ENCODE measurements at regions not wholly inside any gene's neighbourhood (a gene's known extent, or its start where the extent isn't known, plus 50 kb on each side); places are given as distances from the start of the nearest gene placed in this dataset.

DNA sequence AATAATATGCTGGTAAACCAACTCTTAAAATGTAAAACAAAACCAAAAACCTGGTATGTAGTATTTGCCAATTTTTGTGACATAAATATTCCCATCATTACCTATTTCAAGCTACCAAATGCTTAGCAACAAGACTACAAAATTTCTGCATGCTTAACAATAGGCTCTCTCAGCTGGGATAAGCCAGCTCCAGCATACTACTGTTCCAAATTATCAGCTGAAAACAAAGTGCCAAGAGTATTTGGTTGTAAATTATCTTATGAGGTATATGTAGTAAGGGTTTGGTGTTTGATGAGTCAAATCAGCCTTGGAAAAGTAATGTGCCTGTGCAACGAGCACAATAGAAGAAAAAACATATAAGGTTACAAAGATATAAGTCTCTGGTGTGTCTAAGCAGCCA, 263.2 kb downstream of the HGF start:
- Histone ChIP-seq H3K4me3 (ENCODE audit: low read depth, low read length) (no peak overlapping the region), H3K9me3 (ENCODE audit: control insufficient read depth in 2 of 2, low read length in 2 of 2) (no peaks in the 10 kb centered on the region), H3K4me1 (ENCODE audit: control insufficient read depth, insufficient read depth, low read length, poor library complexity, severe bottlenecking) (no peaks in the 10 kb centered on the region), H3K36me3 (ENCODE audit: control insufficient read depth, insufficient read depth, low read length) (no peaks in the 10 kb centered on the region), H3K27ac (ENCODE audit: insufficient read depth, low read length, poor library complexity, severe bottlenecking) (no peak overlapping the region), H3K27me3 (ENCODE audit: control insufficient read depth, insufficient read depth, low read length) (no peaks in the 10 kb centered on the region)
- H3K4me3 Mint-ChIP-seq, result no peak overlapping the region
- no peak for DNase-seq
- no peaks in the 10 kb centered on the region for H3K36me3 Mint-ChIP-seq
- no peak for ATAC-seq (ENCODE audit: low read depth in 2 of 2)
- H3K4me1 Mint-ChIP-seq, result no peaks in the 10 kb centered on the region
- no peak overlapping the region for H3K27ac Mint-ChIP-seq
- peaks cover 0 to 8% (median 6%) of the 10 kb centered on the region in 7 donors for H3K9me3 Mint-ChIP-seq
- no peaks in the 10 kb centered on the region for H3K27me3 Mint-ChIP-seq

DNA sequence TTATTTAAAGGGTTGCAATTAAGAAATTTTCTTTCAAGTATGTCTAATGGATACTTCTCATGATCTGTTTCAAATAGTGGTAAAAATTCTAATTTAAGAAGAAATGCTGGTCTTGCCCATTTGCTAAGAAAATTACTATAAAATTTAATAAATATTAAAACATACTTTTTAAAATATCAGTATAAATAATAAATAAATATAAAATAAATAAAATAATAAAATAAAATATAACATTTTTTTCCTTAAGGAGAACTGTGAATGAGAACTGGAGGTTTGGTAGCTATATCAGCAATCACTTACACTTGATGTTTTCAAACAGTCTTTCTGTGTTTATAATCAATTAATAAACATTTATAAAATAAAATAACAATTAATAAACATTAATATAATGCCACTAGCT, 266.1 kb downstream of the HGF start:
- H3K4me1 ChIP-seq (ENCODE audit: control insufficient read depth, insufficient read depth, low read length, poor library complexity, severe bottlenecking), result no peaks in the 10 kb centered on the region
- H3K27ac ChIP-seq (ENCODE audit: insufficient read depth, low read length, poor library complexity, severe bottlenecking), result no peak overlapping the region
- Mint-ChIP-seq H3K27me3 (no peaks in the 10 kb centered on the region), H3K27ac (no peak overlapping the region), H3K4me3 (no peak overlapping the region), H3K36me3 (no peaks in the 10 kb centered on the region), H3K9me3 (peaks cover 0 to 3% (median 0%) of the 10 kb centered on the region in 7 donors), H3K4me1 (no peaks in the 10 kb centered on the region)
- no peaks in the 10 kb centered on the region for H3K9me3 ChIP-seq (ENCODE audit: control insufficient read depth in 2 of 2, low read length in 2 of 2)
- no peaks in the 10 kb centered on the region for H3K27me3 ChIP-seq (ENCODE audit: control insufficient read depth, insufficient read depth, low read length)
- DNase-seq, result no peak
- H3K4me3 ChIP-seq (ENCODE audit: low read depth, low read length), result no peak overlapping the region
- no peak for ATAC-seq (ENCODE audit: low read depth in 2 of 2)
- H3K36me3 ChIP-seq (ENCODE audit: control insufficient read depth, insufficient read depth, low read length), result no peaks in the 10 kb centered on the region

DNA sequence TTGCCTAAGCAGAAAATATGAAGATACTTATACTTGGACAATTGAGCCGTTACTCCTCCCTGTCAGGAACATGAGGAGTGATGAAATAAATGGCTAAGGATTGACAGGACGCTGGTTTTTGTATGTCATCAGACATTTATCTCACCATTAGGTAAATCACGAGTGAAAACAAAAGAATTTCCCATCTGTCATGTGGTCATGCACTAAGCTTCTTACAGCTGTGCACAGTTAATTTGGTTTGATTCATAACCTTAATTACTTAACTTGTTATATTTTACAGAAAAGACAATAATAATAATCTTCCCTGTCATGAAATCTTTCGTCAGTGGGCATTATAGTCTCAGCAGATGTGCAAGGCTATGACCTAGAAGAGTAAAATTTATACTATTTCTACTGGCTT, 266.5 kb downstream of the HGF start:
- Histone ChIP-seq H3K27me3 (ENCODE audit: control insufficient read depth, insufficient read depth, low read length) (no peaks in the 10 kb centered on the region), H3K4me1 (ENCODE audit: control insufficient read depth, insufficient read depth, low read length, poor library complexity, severe bottlenecking) (no peaks in the 10 kb centered on the region), H3K9me3 (ENCODE audit: control insufficient read depth in 2 of 2, low read length in 2 of 2) (no peaks in the 10 kb centered on the region), H3K4me3 (ENCODE audit: low read depth, low read length) (no peak overlapping the region), H3K36me3 (ENCODE audit: control insufficient read depth, insufficient read depth, low read length) (no peaks in the 10 kb centered on the region), H3K27ac (ENCODE audit: insufficient read depth, low read length, poor library complexity, severe bottlenecking) (no peak overlapping the region)
- Mint-ChIP-seq H3K9me3 (peaks cover 0 to 3% (median 0%) of the 10 kb centered on the region in 7 donors), H3K27me3 (no peaks in the 10 kb centered on the region), H3K4me3 (no peak overlapping the region), H3K27ac (no peak overlapping the region), H3K36me3 (no peaks in the 10 kb centered on the region), H3K4me1 (no peaks in the 10 kb centered on the region)
- no peak for ATAC-seq (ENCODE audit: low read depth in 2 of 2)
- no peak for DNase-seq

DNA sequence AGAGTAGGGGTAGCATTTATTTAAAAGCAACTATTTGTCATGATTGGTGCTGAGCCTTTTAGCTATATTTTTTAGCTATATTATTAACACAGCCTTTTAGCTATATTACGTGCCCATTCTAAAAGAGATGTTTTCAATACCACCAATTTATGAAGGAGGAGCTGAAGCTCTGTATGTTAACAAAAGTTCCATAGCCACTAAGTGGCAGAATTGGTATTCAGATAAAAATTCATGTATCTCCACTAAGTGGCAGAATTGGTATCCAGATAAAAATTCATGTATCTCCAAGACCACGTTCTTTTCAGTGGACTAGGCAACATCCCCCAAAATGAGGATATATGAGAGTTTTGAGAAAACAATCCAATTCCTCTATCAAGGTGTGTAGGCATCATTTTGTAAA, 268.6 kb downstream of the HGF start:
- Mint-ChIP-seq H3K4me1 (no peaks in the 10 kb centered on the region), H3K27ac (no peak overlapping the region), H3K27me3 (no peaks in the 10 kb centered on the region), H3K36me3 (no peaks in the 10 kb centered on the region), H3K9me3 (peaks cover 0 to 3% (median 0%) of the 10 kb centered on the region in 7 donors), H3K4me3 (no peak overlapping the region)
- no peaks in the 10 kb centered on the region for H3K9me3 ChIP-seq (ENCODE audit: control insufficient read depth in 2 of 2, low read length in 2 of 2)
- no peak for ATAC-seq (ENCODE audit: low read depth in 2 of 2)
- H3K27ac ChIP-seq (ENCODE audit: insufficient read depth, low read length, poor library complexity, severe bottlenecking), result no peak overlapping the region
- H3K36me3 ChIP-seq (ENCODE audit: control insufficient read depth, insufficient read depth, low read length), result no peaks in the 10 kb centered on the region
- DNase-seq, result no peak
- no peaks in the 10 kb centered on the region for H3K27me3 ChIP-seq (ENCODE audit: control insufficient read depth, insufficient read depth, low read length)
- no peaks in the 10 kb centered on the region for H3K4me1 ChIP-seq (ENCODE audit: control insufficient read depth, insufficient read depth, low read length, poor library complexity, severe bottlenecking)
- H3K4me3 ChIP-seq (ENCODE audit: low read depth, low read length), result no peak overlapping the region

DNA sequence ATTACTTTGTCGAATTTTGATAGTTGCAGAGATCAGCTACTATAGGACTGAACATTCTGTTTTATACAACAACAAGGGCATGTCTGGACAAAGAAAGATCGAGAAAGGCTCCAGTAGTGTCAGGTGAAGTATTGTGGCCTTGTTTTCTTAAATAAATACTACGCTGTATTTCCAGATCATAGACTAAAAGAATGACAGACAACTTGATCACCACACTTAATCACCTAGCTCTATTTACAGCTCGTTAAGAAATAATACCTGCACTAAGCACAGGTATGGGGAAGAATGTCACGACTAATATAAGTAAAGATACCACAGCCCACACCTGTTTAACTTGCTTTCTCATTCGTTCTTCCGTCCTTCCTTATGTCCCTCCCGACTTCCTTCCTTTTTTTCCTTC, 269.2 kb downstream of the HGF start:
- Mint-ChIP-seq H3K36me3 (no peaks in the 10 kb centered on the region), H3K27ac (no peak overlapping the region), H3K4me1 (no peaks in the 10 kb centered on the region), H3K4me3 (no peak overlapping the region), H3K27me3 (no peaks in the 10 kb centered on the region), H3K9me3 (peaks cover 0 to 3% (median 0%) of the 10 kb centered on the region in 7 donors)
- H3K9me3 ChIP-seq (ENCODE audit: control insufficient read depth in 2 of 2, low read length in 2 of 2), result no peaks in the 10 kb centered on the region
- no peak for ATAC-seq (ENCODE audit: low read depth in 2 of 2)
- no peak for DNase-seq
- H3K4me3 ChIP-seq (ENCODE audit: low read depth, low read length), result no peak overlapping the region
- H3K36me3 ChIP-seq (ENCODE audit: control insufficient read depth, insufficient read depth, low read length), result no peaks in the 10 kb centered on the region
- H3K27ac ChIP-seq (ENCODE audit: insufficient read depth, low read length, poor library complexity, severe bottlenecking), result no peak overlapping the region
- H3K27me3 ChIP-seq (ENCODE audit: control insufficient read depth, insufficient read depth, low read length), result no peaks in the 10 kb centered on the region
- no peaks in the 10 kb centered on the region for H3K4me1 ChIP-seq (ENCODE audit: control insufficient read depth, insufficient read depth, low read length, poor library complexity, severe bottlenecking)

DNA sequence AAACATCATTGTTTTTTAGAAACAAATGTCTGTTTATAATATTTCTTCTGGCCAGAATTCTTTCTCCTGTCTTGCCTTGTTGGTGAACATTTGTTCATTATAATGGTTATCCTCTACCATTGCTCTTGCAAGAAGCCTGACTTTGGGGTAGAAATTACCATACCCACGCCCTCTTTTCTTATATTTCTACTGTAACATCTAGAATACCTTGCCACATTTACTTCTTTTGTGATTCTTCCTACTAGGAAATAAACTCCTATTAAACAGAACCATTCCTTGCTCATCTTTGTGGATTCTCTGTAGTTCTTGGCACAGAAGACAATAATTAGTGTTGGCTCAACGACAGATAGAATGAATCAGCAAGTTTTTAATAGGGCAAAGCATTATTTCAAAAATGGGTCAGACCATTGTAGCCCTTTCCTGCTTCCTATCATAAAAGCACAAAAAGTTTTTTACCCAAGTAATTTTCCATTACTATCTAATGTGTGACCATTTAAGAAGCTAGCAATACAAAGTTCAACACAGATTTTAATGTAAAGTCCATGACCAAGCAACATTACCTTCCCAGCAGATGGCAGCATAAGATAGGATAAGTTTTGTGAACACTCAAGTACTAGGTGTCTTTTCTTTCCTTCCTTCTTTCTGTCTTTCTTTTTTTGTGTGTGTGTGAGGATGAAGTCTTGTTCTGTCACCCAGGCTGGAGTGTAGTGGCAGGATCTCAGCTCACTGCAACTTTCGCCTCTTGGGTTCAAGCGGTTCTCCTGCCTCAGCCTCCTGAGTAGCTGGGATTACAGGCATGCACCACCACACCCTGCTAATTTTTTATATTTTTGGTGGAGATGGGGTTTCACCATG, 270.4 kb downstream of the HGF start:
- Mint-ChIP-seq H3K36me3 (no peaks in the 10 kb centered on the region), H3K9me3 (peaks cover 0 to 3% (median 0%) of the 10 kb centered on the region in 7 donors), H3K4me1 (no peaks in the 10 kb centered on the region), H3K4me3 (no peak overlapping the region), H3K27ac (no peak overlapping the region), H3K27me3 (no peaks in the 10 kb centered on the region)
- DNase-seq (peak in 1 of 3 donors; percentile 20), ATAC-seq (ENCODE audit: low read depth in 2 of 2) (no peak)
- Histone ChIP-seq H3K27ac (ENCODE audit: insufficient read depth, low read length, poor library complexity, severe bottlenecking) (no peak overlapping the region), H3K9me3 (ENCODE audit: control insufficient read depth in 2 of 2, low read length in 2 of 2) (no peaks in the 10 kb centered on the region), H3K27me3 (ENCODE audit: control insufficient read depth, insufficient read depth, low read length) (no peaks in the 10 kb centered on the region), H3K36me3 (ENCODE audit: control insufficient read depth, insufficient read depth, low read length) (no peaks in the 10 kb centered on the region), H3K4me3 (ENCODE audit: low read depth, low read length) (no peak overlapping the region), H3K4me1 (ENCODE audit: control insufficient read depth, insufficient read depth, low read length, poor library complexity, severe bottlenecking) (no peaks in the 10 kb centered on the region)

DNA sequence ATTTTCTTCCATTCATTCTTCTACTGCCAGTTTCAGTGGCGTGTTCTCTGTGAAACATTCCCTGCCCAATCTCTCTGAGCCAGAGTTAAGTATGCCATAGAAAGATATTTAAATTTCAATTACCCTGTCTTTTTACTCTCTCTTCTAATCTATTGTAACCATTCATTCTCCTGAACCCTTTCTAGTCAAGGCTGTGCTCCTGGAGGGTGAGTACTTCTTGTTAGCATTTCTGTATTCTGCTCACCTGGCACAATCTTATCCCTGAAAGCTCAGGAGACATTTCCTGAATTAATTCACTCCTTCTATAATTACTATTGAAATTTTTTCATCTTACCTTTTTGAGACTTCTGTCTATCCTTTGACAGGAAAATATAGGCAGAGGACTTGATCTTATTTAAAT, 271.7 kb downstream of the HGF start:
- H3K27me3 Mint-ChIP-seq, result no peaks in the 10 kb centered on the region
- H3K4me1 Mint-ChIP-seq, result no peaks in the 10 kb centered on the region
- H3K36me3 ChIP-seq (ENCODE audit: control insufficient read depth, insufficient read depth, low read length), result no peaks in the 10 kb centered on the region
- no peak overlapping the region for H3K4me3 Mint-ChIP-seq
- H3K9me3 ChIP-seq (ENCODE audit: control insufficient read depth in 2 of 2, low read length in 2 of 2), result no peaks in the 10 kb centered on the region
- no peaks in the 10 kb centered on the region for H3K4me1 ChIP-seq (ENCODE audit: control insufficient read depth, insufficient read depth, low read length, poor library complexity, severe bottlenecking)
- DNase-seq, result no peak
- peaks cover 0 to 3% (median 0%) of the 10 kb centered on the region in 7 donors for H3K9me3 Mint-ChIP-seq
- H3K27me3 ChIP-seq (ENCODE audit: control insufficient read depth, insufficient read depth, low read length), result no peaks in the 10 kb centered on the region
- no peaks in the 10 kb centered on the region for H3K36me3 Mint-ChIP-seq
- ATAC-seq (ENCODE audit: low read depth in 2 of 2), result no peak
- H3K27ac Mint-ChIP-seq, result no peak overlapping the region
- no peak overlapping the region for H3K27ac ChIP-seq (ENCODE audit: insufficient read depth, low read length, poor library complexity, severe bottlenecking)
- no peak overlapping the region for H3K4me3 ChIP-seq (ENCODE audit: low read depth, low read length)

DNA sequence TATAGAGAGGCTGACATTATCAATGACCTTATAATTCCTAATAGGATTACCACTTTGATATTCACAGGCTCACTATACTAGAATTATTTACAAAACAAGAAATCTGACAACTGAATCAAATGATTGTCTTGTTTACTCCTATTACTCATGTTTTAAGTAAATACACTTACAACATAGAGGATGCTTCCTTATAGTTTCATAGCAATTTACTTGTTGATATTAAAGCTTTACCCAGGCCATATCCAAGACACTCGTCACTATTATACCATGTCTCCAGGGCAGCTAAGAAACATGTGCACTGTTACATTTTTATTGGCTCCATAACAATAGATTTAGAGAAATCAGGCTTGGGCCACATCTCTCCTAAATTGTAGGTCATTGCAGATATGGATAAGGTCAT, 276.9 kb downstream of the HGF start:
- no peaks in the 10 kb centered on the region for H3K36me3 ChIP-seq (ENCODE audit: control insufficient read depth, insufficient read depth, low read length)
- ATAC-seq (ENCODE audit: low read depth in 2 of 2) (no peak), DNase-seq (no peak)
- H3K27ac ChIP-seq (ENCODE audit: insufficient read depth, low read length, poor library complexity, severe bottlenecking), result no peak overlapping the region
- no peaks in the 10 kb centered on the region for H3K4me1 ChIP-seq (ENCODE audit: control insufficient read depth, insufficient read depth, low read length, poor library complexity, severe bottlenecking)
- no peak overlapping the region for H3K4me3 ChIP-seq (ENCODE audit: low read depth, low read length)
- H3K4me3 Mint-ChIP-seq, result no peak overlapping the region
- peaks cover 0 to 5% (median 1%) of the 10 kb centered on the region in 7 donors for H3K9me3 Mint-ChIP-seq
- H3K27ac Mint-ChIP-seq, result no peak overlapping the region
- H3K27me3 Mint-ChIP-seq, result no peaks in the 10 kb centered on the region
- H3K27me3 ChIP-seq (ENCODE audit: control insufficient read depth, insufficient read depth, low read length), result no peaks in the 10 kb centered on the region
- no peaks in the 10 kb centered on the region for H3K36me3 Mint-ChIP-seq
- no peaks in the 10 kb centered on the region for H3K4me1 Mint-ChIP-seq
- no peaks in the 10 kb centered on the region for H3K9me3 ChIP-seq (ENCODE audit: control insufficient read depth in 2 of 2, low read length in 2 of 2)

Measured in CD4-positive, CD25-positive, alpha-beta regulatory T cell (primary cell).